ENCODE measurements at regions not wholly inside any gene's neighbourhood (a gene's known extent, or its start where the extent isn't known, plus 50 kb on each side); places are given as distances from the start of the nearest gene placed in this dataset.

DNA sequence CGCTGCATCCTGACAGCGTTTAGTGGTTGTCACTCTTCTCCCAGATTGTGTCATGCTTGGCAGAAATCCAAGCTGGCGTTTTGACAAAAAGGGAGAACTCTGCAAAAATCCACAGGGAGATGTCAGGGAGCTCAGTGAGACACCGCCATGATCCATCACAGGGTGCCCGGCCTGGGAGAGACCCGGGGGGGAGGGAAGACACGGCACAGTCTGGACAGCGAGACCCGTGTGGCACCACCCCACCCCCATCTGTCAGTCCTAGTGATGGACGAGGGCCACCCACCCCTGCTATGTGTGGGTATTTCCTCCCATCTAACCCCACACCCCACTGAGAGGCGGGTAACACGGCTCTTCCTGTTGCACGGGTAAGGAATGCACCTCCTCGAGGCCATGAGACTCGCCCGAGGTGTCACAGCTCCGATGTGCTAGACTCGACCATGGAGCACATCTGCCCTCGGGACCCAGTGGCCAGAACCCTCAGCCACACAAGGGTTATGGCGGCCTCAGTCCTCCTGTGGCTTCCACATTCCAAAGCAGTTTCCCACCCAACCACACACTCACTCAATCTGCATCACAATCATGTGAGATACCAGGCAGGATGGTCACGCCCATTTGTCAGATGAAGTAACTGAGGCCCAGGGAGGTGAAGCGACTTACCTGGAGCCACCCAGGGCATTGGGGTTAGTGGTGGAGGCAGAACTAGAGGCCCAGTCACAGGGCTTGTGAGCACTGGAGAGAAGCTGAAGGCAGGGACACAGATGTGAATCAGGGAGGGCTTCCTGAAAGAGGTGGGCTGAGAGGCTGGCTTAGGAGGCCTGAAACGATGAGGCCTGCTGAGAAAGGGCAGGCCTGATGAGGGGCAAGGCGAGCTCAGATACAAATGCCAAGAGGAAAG lies 688.5 kb downstream of the MATN1 start:
- 61% methylated on average over 24 of the region's 24 CpGs for WGBS
- Histone ChIP-seq H3K4me1 (ENCODE audit: control insufficient read depth in 2 of 2, insufficient read depth in 2 of 2, low read length in 2 of 2) (no peaks in the 10 kb centered on the region), H3K36me3 (ENCODE audit: control insufficient read depth in 2 of 2, insufficient read depth in 2 of 2, low read length in 1 of 2) (no peaks in the 10 kb centered on the region), H3K27ac (ENCODE audit: low read depth in 1 of 2, low read length in 1 of 2) (no peak overlapping the region), H3K27me3 (ENCODE audit: control insufficient read depth in 2 of 2, insufficient read depth in 1 of 2, low read length in 1 of 2) (no peaks in the 10 kb centered on the region), H3K9me3 (ENCODE audit: control insufficient read depth in 2 of 2, insufficient read depth in 1 of 2, low read length in 1 of 2) (no peaks in the 10 kb centered on the region), H3K4me3 (ENCODE audit: low read length in 2 of 2) (no peak overlapping the region)
- no peak for DNase-seq (ENCODE audit: low read depth in 6 of 9, low spot score in 9 of 9)

DNA sequence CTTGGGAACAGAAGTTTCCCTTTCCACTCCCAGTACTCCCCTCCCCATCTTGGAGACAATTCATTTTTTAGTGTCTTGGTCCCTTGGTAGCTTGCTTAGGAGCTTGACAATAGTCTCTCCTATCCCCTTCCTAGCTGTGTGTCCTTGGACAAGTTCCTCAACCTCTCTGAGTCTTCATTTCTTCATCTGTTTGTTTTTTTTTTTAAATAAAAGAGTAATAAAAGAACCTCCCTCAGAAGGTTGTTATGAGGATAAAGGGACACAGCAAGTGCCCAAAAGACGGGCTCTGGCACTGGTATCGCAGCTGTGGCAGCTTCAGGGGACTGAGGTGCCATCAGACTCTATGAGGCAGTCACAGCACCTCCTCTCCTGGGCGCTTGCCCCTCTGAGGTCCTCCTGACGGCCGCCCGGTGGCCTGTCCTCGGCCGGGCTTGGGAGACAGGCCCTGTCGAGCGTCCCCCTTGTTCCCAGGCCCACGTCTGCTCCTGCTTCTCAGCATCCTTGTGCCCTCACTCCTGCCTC lies 689.2 kb downstream of the MATN1 start:
- DNase-seq (ENCODE audit: low read depth in 6 of 9, low spot score in 9 of 9), result no peak
- Histone ChIP-seq H3K36me3 (ENCODE audit: control insufficient read depth in 2 of 2, insufficient read depth in 2 of 2, low read length in 1 of 2) (no peaks in the 10 kb centered on the region), H3K27me3 (ENCODE audit: control insufficient read depth in 2 of 2, insufficient read depth in 1 of 2, low read length in 1 of 2) (no peaks in the 10 kb centered on the region), H3K9me3 (ENCODE audit: control insufficient read depth in 2 of 2, insufficient read depth in 1 of 2, low read length in 1 of 2) (no peaks in the 10 kb centered on the region), H3K4me3 (ENCODE audit: low read length in 2 of 2) (no peak overlapping the region), H3K4me1 (ENCODE audit: control insufficient read depth in 2 of 2, insufficient read depth in 2 of 2, low read length in 2 of 2) (no peaks in the 10 kb centered on the region), H3K27ac (ENCODE audit: low read depth in 1 of 2, low read length in 1 of 2) (no peak overlapping the region)
- WGBS, result 87% methylated on average over 11 of the region's 11 CpGs

DNA sequence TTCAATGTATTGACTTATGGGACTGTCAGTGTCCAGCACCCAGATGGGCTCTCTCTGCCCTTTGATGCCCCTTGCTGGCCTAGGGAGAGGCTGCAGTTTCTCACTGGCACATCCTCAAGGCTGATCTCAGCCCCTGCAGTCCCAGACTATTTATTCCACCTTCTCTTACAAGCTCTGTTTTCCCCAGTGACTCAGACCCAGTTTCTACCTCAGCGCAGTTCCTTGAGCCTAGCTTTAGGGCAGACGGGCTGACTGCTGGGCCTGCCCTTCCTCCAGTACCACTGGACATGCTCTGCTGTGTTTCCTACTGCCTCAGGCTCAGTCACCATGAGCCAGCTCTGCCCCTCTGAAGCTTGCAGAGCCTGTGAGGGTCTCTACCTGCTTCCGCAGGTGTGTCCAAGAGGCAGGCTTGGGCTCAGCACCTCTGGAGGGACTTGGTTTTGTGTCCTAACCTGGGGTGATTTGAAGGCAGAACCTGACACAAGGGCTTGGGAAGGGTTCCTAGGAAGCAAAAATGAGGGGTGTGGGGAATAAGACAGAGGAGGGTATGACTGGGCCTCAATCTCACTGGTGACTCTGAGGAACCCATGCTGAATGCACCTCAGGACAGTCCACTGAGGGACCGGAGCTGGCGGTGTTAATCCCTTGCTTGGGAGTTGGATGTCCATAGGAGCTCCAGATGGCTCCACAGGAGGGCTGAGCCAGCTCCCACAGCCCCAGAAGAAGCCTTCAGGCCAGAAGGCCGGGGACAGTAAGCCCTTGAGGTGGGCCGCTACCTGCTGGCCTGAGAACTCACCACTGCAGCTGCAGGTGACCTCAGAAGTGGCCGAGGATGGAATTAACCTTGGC lies 689.9 kb downstream of the MATN1 start:
- H3K4me3 ChIP-seq (ENCODE audit: low read length in 2 of 2), result no peak overlapping the region
- no peaks in the 10 kb centered on the region for H3K27me3 ChIP-seq (ENCODE audit: control insufficient read depth in 2 of 2, insufficient read depth in 1 of 2, low read length in 1 of 2)
- DNase-seq (ENCODE audit: low read depth in 6 of 9, low spot score in 9 of 9), result no peak
- H3K36me3 ChIP-seq (ENCODE audit: control insufficient read depth in 2 of 2, insufficient read depth in 2 of 2, low read length in 1 of 2), result no peaks in the 10 kb centered on the region
- no peak overlapping the region for H3K27ac ChIP-seq (ENCODE audit: low read depth in 1 of 2, low read length in 1 of 2)
- 95% methylated on average over 8 of the region's 8 CpGs for WGBS
- H3K9me3 ChIP-seq (ENCODE audit: control insufficient read depth in 2 of 2, insufficient read depth in 1 of 2, low read length in 1 of 2), result no peaks in the 10 kb centered on the region
- H3K4me1 ChIP-seq (ENCODE audit: control insufficient read depth in 2 of 2, insufficient read depth in 2 of 2, low read length in 2 of 2), result no peaks in the 10 kb centered on the region

DNA sequence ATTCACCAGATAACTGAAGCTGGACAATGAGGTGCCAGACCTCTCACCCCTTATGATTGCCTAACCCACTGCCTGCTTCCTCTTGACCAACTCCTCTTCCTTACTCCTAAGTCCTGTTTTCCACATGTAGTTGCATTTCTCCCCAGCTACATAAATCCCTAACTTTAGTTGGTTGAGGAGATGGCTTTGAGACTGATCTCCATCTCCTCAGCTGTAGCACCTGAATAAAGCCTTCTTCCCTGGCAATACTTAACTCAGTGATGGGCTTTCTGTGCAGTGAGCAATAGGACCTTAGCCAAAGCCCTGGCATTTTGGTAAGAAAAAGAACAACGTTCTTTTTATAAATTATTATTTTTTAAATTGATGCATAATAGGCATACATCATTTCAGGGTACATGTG lies 691.1 kb downstream of the MATN1 start:
- Histone ChIP-seq H3K36me3 (ENCODE audit: control insufficient read depth in 2 of 2, insufficient read depth in 2 of 2, low read length in 1 of 2) (no peaks in the 10 kb centered on the region), H3K27ac (ENCODE audit: low read depth in 1 of 2, low read length in 1 of 2) (no peak overlapping the region), H3K9me3 (ENCODE audit: control insufficient read depth in 2 of 2, insufficient read depth in 1 of 2, low read length in 1 of 2) (no peaks in the 10 kb centered on the region), H3K27me3 (ENCODE audit: control insufficient read depth in 2 of 2, insufficient read depth in 1 of 2, low read length in 1 of 2) (no peaks in the 10 kb centered on the region), H3K4me3 (ENCODE audit: low read length in 2 of 2) (no peak overlapping the region), H3K4me1 (ENCODE audit: control insufficient read depth in 2 of 2, insufficient read depth in 2 of 2, low read length in 2 of 2) (no peaks in the 10 kb centered on the region)
- DNase-seq (ENCODE audit: low read depth in 6 of 9, low spot score in 9 of 9), result no peak
- 90% methylated on average over 1 of the region's 1 CpG for WGBS

DNA sequence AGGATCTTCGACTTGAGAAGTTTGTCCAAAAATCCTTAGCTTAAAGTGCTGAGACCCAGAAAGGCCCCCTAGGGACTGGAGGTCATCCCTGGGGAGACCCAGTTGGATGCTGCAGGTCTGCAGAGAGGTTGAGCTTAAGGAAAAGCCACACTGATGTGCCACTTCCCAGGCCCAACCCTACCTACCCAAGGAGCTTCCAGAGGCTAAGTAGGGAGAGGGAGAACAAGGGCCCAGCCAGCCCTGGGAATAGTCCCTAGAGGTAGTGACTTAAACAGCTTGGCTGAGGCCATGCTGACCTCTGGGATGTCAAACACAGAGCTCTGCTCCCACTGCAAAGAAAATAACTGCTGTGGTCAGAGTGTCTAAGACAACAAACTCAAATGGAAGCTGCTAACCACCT lies 693.7 kb downstream of the MATN1 start:
- Histone ChIP-seq H3K27ac (ENCODE audit: low read depth in 1 of 2, low read length in 1 of 2) (no peak overlapping the region), H3K36me3 (ENCODE audit: control insufficient read depth in 2 of 2, insufficient read depth in 2 of 2, low read length in 1 of 2) (no peaks in the 10 kb centered on the region), H3K9me3 (ENCODE audit: control insufficient read depth in 2 of 2, insufficient read depth in 1 of 2, low read length in 1 of 2) (no peaks in the 10 kb centered on the region), H3K27me3 (ENCODE audit: control insufficient read depth in 2 of 2, insufficient read depth in 1 of 2, low read length in 1 of 2) (no peaks in the 10 kb centered on the region), H3K4me3 (ENCODE audit: low read length in 2 of 2) (no peak overlapping the region), H3K4me1 (ENCODE audit: control insufficient read depth in 2 of 2, insufficient read depth in 2 of 2, low read length in 2 of 2) (no peaks in the 10 kb centered on the region)
- WGBS, result 87% methylated on average over 1 of the region's 1 CpG
- no peak for DNase-seq (ENCODE audit: low read depth in 6 of 9, low spot score in 9 of 9)

DNA sequence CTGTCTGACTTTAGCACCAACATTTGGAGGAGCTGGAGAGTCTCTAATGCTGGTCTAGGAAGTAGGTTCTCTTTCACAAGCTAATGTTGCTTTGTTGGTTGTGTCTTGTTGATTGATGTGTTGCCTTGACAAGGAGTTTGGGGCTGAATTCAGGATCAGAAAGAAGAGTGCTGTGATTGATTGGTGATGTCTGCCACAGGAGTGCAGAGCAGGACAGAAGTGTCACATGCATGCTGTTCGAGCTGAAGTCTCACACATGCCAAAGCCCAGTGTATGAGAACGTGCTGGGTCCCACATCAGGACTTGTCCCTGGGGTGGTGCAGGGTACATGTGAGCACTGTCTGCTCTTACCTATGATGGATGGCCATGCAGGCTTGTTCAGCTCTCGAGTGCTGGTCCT lies 694.4 kb downstream of the MATN1 start:
- H3K4me3 ChIP-seq (ENCODE audit: low read length in 2 of 2), result no peak overlapping the region
- no peak overlapping the region for H3K27ac ChIP-seq (ENCODE audit: low read depth in 1 of 2, low read length in 1 of 2)
- no peaks in the 10 kb centered on the region for H3K36me3 ChIP-seq (ENCODE audit: control insufficient read depth in 2 of 2, insufficient read depth in 2 of 2, low read length in 1 of 2)
- no peaks in the 10 kb centered on the region for H3K9me3 ChIP-seq (ENCODE audit: control insufficient read depth in 2 of 2, insufficient read depth in 1 of 2, low read length in 1 of 2)
- WGBS, result 67% methylated on average over 3 of the region's 3 CpGs
- no peaks in the 10 kb centered on the region for H3K27me3 ChIP-seq (ENCODE audit: control insufficient read depth in 2 of 2, insufficient read depth in 1 of 2, low read length in 1 of 2)
- DNase-seq (ENCODE audit: low read depth in 6 of 9, low spot score in 9 of 9), result no peak
- H3K4me1 ChIP-seq (ENCODE audit: control insufficient read depth in 2 of 2, insufficient read depth in 2 of 2, low read length in 2 of 2), result no peaks in the 10 kb centered on the region

DNA sequence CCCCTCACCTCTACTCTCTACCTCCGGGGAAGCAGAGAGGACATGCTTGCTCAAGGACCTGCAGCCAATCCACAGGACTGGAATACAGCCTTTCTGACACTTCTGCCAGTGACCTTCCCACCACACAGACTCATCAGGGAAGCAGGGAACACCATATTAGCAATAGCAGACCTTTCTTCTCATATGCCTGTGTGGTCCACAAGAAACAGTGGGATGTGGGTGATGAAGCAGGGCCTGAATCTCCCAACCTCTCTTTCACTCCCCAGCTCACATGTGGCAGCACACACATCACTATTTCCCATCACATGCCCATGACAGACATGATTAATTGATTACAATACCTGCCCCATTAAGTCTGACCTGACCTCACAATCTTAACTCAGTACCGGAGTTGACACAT lies 695.1 kb downstream of the MATN1 start:
- 91% methylated on average over 2 of the region's 2 CpGs for WGBS
- Histone ChIP-seq H3K27me3 (ENCODE audit: control insufficient read depth in 2 of 2, insufficient read depth in 1 of 2, low read length in 1 of 2) (no peaks in the 10 kb centered on the region), H3K4me3 (ENCODE audit: low read length in 2 of 2) (no peak overlapping the region), H3K9me3 (ENCODE audit: control insufficient read depth in 2 of 2, insufficient read depth in 1 of 2, low read length in 1 of 2) (no peaks in the 10 kb centered on the region), H3K4me1 (ENCODE audit: control insufficient read depth in 2 of 2, insufficient read depth in 2 of 2, low read length in 2 of 2) (no peaks in the 10 kb centered on the region), H3K36me3 (ENCODE audit: control insufficient read depth in 2 of 2, insufficient read depth in 2 of 2, low read length in 1 of 2) (no peaks in the 10 kb centered on the region), H3K27ac (ENCODE audit: low read depth in 1 of 2, low read length in 1 of 2) (no peak overlapping the region)
- DNase-seq (ENCODE audit: low read depth in 6 of 9, low spot score in 9 of 9), result no peak

DNA sequence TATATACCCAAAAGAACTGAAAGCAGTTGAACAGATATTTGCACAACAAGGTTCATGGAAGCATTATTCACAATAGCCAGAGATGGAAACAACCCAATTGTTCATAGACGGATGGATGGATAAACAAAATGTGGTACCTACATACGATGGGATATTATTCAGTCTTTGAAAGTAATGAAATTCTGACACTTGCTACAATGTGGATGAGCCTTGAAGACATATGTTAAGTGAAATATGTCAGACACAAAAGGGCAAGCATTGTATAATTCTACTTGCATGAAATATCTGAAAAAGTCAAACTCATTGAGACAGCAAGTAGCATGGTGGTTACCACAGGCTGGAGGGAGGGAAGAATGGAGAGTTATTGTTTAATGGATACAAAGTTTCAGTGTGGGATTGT lies 696.1 kb downstream of the MATN1 start:
- no peak for DNase-seq (ENCODE audit: low read depth in 6 of 9, low spot score in 9 of 9)
- Histone ChIP-seq H3K36me3 (ENCODE audit: control insufficient read depth in 2 of 2, insufficient read depth in 2 of 2, low read length in 1 of 2) (no peaks in the 10 kb centered on the region), H3K27ac (ENCODE audit: low read depth in 1 of 2, low read length in 1 of 2) (no peak overlapping the region), H3K9me3 (ENCODE audit: control insufficient read depth in 2 of 2, insufficient read depth in 1 of 2, low read length in 1 of 2) (no peaks in the 10 kb centered on the region), H3K27me3 (ENCODE audit: control insufficient read depth in 2 of 2, insufficient read depth in 1 of 2, low read length in 1 of 2) (no peaks in the 10 kb centered on the region), H3K4me3 (ENCODE audit: low read length in 2 of 2) (no peak overlapping the region), H3K4me1 (ENCODE audit: control insufficient read depth in 2 of 2, insufficient read depth in 2 of 2, low read length in 2 of 2) (no peaks in the 10 kb centered on the region)
- 94% methylated on average over 2 of the region's 2 CpGs for WGBS
